IPS DF 6.9 (cell line): ENCODE measurements at regions not wholly inside any gene's neighbourhood (a gene's known extent, or its start where the extent isn't known, plus 50 kb on each side); places are given as distances from the start of the nearest gene placed in this dataset.

Experiments used
- DNase-seq: peaks from one replicate; pipeline ENCODE4 v3.0.0-alpha.2; 2013; ENCODE audit warnings: low read depth, low spot score
- H3K27ac ChIP-seq: one replicate; pipeline ENCODE4 v1.5.1; 2013; ENCODE audit warnings: low read length, control low read depth
- H3K27me3 ChIP-seq: 2 replicates; pipeline ENCODE4 v1.6.1; 2013; ENCODE audit warnings: mild to moderate bottlenecking, low read length; ENCODE audit not compliant: control insufficient read depth, insufficient read depth
- H3K36me3 ChIP-seq: 2 replicates; pipeline ENCODE4 v1.6.1; 2013; ENCODE audit warnings: low read length; ENCODE audit not compliant: control insufficient read depth, insufficient read depth
- H3K4me1 ChIP-seq: 2 replicates; pipeline ENCODE4 v1.6.1; 2013; ENCODE audit warnings: low read length; ENCODE audit not compliant: control insufficient read depth, insufficient read depth
- H3K4me3 ChIP-seq: 2 replicates; pipeline ENCODE4 v1.5.1; 2013; ENCODE audit warnings: mild to moderate bottlenecking, low read length
- H3K9me3 ChIP-seq: 2 replicates; pipeline ENCODE4 v1.6.1; 2013; ENCODE audit warnings: low read length, inconsistent platforms; ENCODE audit not compliant: control insufficient read depth, insufficient read depth
- WGBS: extraction: QIAGEN DNeasy Blood & Tissue Kit; methylation state at CpG from one replicate; pipeline ENCODE4 v1.1.7; 2013; ENCODE audit warnings: mixed read lengths, missing lambda C conversion rate; ENCODE audit not compliant: insufficient read length, insufficient coverage; 5-methylcytosine and 5-hydroxymethylcytosine counted together

DNA sequence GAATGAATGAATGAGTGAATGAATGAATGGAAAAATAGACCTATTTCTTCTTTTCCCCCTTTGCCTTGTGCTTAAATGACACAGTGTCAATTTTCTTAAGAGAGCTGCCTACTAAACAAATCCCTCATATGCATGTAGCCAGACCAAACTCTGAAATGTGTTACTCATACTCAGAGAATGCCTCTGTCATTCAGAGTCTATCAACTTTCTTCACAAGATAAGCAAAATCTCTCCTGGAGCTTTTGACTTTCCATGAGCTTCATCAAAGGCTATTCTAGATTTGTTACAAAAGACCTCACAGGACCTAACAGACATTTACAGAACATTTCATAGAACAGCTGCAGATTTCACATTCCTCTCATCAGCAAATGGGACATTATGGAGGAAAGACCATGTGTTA, 275.7 kb upstream of the MSX2 start:
- Histone ChIP-seq H3K4me3 (no peak overlapping the region), H3K9me3 (no peaks in the 10 kb centered on the region), H3K27me3 (no peaks in the 10 kb centered on the region), H3K36me3 (no peaks in the 10 kb centered on the region), H3K27ac (no peak overlapping the region), H3K4me1 (no peaks in the 10 kb centered on the region)
- DNase-seq: no peak

DNA sequence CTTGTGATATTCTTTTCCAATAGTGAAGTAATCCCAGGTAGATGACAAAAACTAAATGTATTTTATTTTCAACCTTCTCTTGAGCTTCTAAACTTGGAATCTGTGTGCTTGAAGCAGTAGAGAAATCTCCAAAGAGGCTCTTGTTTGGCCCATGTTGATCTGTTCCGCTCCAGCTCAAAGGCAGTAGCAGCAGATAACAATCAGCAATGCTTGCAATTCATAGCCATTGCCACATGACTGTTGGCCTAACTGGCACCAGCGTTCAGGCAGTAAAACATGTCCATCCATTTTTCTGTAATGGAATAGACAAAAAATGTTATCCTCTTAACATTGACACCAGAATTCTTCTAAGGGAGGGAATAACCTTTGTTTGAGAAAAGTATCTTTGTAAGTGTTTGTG, 270.7 kb upstream of the MSX2 start:
- Histone ChIP-seq H3K9me3 (no peaks in the 10 kb centered on the region), H3K36me3 (no peaks in the 10 kb centered on the region), H3K27ac (no peak overlapping the region), H3K4me1 (no peaks in the 10 kb centered on the region), H3K4me3 (no peak overlapping the region), H3K27me3 (no peaks in the 10 kb centered on the region)
- WGBS: no CpG with 5 or more reads among the region's 2 CpGs
- no peak for DNase-seq

DNA sequence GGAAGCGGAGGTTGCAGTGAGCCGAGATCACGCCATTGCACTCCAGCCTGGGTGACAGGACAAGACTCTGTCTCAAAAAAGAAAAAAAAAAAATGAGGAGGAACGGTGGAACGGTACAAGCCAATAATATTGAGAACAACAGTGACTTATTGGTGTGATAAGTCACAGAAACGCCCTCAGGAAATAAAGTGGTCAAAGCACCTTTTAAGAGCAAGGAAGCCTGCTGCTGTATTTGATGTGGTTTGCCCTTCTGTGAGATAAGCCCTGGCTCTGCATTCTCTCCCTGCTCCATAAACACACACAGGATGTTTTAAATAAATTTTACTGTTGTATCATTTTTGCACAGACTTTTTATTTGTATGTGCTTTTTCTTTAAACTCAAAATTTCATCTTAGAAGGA, 269.9 kb upstream of the MSX2 start:
- DNase-seq: no peak
- H3K9me3 ChIP-seq: no peaks in the 10 kb centered on the region
- no peaks in the 10 kb centered on the region for H3K27me3 ChIP-seq
- no CpG with 5 or more reads among the region's 6 CpGs for WGBS
- H3K27ac ChIP-seq: no peak overlapping the region
- no peaks in the 10 kb centered on the region for H3K36me3 ChIP-seq
- H3K4me3 ChIP-seq: no peak overlapping the region
- no peaks in the 10 kb centered on the region for H3K4me1 ChIP-seq

DNA sequence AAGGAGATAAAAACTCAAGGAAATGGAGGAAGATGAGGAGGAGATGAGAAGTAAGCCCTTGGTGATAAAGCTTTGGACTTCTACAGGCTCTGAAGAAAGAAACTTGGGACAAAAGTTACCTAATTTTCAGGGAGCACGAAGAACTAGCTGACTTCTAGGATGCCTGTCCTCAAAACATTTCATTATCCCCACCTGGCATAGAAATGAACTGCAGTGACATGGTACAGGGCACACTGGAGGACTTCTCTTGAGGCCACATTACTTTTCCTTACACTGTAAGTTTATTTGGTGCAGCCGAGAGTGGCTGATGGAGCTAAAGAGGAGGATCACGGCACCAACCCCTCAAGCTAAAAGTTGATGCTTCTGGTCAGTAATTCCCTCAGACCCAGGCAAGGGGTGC, 269.5 kb upstream of the MSX2 start:
- no peaks in the 10 kb centered on the region for H3K4me1 ChIP-seq

DNA sequence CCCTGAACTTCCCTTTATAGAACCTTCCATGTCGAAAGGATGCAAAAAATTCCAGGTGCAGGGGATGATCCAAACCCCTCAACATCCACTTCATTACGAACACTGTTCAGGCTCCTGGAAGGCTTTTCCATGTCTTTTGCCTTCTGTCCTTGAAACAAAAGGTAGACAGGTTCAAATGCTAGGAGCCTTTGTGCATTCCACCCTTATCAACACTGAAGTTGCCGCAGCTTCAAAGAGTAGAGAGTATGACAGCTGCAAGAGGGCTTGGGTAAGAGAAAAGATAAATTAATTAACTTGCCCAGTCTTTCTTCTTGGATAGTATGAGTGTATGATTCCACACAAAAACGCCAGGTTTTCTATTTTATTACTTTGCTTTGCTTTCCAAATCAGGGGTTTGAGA, 269.1 kb upstream of the MSX2 start:
- WGBS: no CpG with 5 or more reads among the region's 4 CpGs
- Histone ChIP-seq H3K9me3 (no peaks in the 10 kb centered on the region), H3K4me1 (no peaks in the 10 kb centered on the region), H3K27me3 (no peaks in the 10 kb centered on the region), H3K4me3 (no peak overlapping the region), H3K36me3 (no peaks in the 10 kb centered on the region), H3K27ac (no peak overlapping the region)
- no peak for DNase-seq

More for the DNA sequence above, 269.5 kb upstream of the MSX2 start:
- H3K27me3 ChIP-seq: no peaks in the 10 kb centered on the region
- no CpG with 5 or more reads among the region's 3 CpGs for WGBS
- DNase-seq: no peak
- H3K36me3 ChIP-seq: no peaks in the 10 kb centered on the region
- H3K27ac ChIP-seq: no peak overlapping the region
- no peak overlapping the region for H3K4me3 ChIP-seq
- no peaks in the 10 kb centered on the region for H3K9me3 ChIP-seq

DNA sequence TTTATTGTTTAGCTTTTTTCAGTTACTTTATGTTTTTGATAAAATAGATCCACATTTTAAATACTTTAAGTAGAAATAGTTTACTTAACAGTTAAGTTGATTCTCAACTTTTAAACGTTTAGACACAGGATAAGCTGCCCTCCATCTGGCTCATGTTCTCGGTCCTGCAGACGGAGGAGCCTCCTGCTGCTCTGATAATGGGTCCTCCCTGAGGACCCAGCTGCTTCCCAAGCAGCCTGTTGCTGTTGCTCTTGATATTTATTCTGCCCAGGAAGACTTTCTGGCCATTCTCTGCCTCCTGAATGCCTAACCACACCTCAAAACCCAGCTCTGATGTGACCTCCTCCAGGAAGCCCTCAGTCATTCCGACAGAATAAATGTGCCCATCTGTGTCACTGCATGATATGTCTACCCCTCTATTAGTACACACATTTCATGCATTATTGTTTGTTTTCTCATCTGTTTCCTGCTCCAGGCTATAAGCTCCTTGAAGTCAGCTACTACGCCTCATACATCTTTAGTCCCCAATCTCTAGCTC, 267.2 kb upstream of the MSX2 start:
- H3K9me3 ChIP-seq: no peaks in the 10 kb centered on the region
- no peaks in the 10 kb centered on the region for H3K27me3 ChIP-seq
- H3K4me1 ChIP-seq: no peaks in the 10 kb centered on the region
- H3K4me3 ChIP-seq: no peak overlapping the region
- DNase-seq: no peak
- H3K27ac ChIP-seq: no peak overlapping the region
- WGBS: no CpG with 5 or more reads among the region's 5 CpGs
- H3K36me3 ChIP-seq: no peaks in the 10 kb centered on the region

DNA sequence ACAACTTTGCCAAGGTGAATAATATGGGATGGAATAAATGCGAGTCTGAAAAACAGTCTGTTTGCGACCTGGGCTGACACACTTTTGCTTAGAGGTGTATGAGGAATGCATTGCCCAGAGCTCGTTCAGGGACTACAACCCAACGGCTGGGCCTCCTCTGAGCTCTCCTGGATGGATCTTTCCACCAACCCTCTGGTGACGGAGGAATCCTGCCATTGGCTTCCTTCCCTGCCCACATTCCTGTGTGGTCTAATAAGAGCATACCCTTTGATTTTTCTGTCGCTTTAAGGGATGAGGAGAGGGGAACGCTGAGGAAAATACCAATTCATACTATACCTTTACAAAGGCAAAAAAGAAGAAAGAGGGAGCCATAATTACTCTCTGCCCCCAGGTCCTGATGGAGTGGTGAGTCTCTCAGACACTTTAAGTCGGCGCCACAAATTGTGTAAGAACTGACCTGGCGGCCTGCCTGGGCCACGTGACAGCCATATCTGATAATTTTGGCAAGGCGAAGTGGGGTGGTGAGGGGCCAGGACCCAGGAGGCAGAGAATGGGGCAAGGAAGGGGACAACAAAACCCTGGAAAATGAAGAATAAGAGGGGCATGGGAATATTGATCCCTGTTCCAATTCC, 265.2 kb upstream of the MSX2 start:
- Histone ChIP-seq H3K36me3 (no peaks in the 10 kb centered on the region), H3K27ac (no peak overlapping the region), H3K4me3 (no peak overlapping the region), H3K27me3 (no peaks in the 10 kb centered on the region), H3K4me1 (no peaks in the 10 kb centered on the region), H3K9me3 (no peaks in the 10 kb centered on the region)
- 100% methylated on average over 1 of the region's 12 CpGs for WGBS
- no peak for DNase-seq

DNA sequence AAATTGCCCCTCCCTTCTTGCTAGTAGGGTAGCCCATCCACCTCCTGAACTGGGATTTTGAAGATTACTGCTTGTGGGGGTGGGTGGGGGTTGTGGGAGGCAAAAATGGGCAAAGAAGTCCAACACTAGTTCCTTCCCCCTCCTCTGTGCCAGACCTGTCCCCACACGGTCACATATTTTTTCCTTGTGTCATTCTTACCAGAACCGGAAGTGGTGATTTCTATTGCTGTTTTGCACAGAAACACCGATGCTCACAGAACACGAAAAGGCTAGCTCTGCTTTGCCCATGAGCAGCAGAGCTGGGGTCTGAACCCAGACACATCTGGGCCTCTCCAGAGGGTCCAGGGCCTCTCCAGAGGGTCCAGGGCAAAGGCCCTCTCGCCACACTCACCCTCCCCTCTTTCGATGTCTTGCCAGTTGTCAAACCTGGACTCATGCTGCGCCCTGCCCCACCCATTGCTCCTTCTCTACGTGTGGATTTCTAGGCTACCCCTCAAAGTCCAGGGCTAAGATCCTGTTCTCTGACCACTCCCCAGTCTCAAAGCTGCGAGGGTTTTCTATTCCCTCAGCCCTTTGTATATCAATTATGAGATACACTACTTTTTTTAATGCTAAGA, 264.4 kb upstream of the MSX2 start:
- H3K9me3 ChIP-seq: no peaks in the 10 kb centered on the region
- no peaks in the 10 kb centered on the region for H3K36me3 ChIP-seq
- DNase-seq: no peak
- H3K4me1 ChIP-seq: peaks cover 2% of the 10 kb centered on the region; the same call in 1 of the 2 replicates
- H3K27me3 ChIP-seq: no peaks in the 10 kb centered on the region
- H3K4me3 ChIP-seq: no peak overlapping the region
- no peak overlapping the region for H3K27ac ChIP-seq
- WGBS: no CpG with 5 or more reads among the region's 9 CpGs

DNA sequence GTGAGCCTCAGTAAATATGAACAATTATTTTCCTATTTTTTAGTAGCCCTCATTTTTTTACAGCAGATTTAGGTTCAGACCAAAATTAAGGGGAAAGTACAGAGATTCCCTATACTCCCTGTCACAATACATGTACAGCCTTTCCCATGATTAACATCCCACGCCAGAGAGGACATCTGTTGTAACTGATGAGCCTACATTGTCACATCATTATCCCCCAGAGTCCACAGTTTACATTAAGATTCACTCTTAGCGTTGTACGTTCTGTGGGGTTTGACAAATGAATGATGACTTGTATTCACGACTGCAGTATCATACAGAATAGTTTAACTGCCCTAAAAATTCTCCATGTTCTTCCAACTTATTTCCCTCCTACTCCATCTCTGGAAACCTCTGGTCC, 262.3 kb upstream of the MSX2 start:
- Histone ChIP-seq H3K27me3 (no peaks in the 10 kb centered on the region), H3K4me1 (peaks cover 2% of the 10 kb centered on the region; the same call in 1 of the 2 replicates), H3K4me3 (no peak overlapping the region), H3K36me3 (no peaks in the 10 kb centered on the region), H3K9me3 (no peaks in the 10 kb centered on the region), H3K27ac (no peak overlapping the region)
- no peak for DNase-seq
- WGBS: no CpG with 5 or more reads among the region's 4 CpGs

DNA sequence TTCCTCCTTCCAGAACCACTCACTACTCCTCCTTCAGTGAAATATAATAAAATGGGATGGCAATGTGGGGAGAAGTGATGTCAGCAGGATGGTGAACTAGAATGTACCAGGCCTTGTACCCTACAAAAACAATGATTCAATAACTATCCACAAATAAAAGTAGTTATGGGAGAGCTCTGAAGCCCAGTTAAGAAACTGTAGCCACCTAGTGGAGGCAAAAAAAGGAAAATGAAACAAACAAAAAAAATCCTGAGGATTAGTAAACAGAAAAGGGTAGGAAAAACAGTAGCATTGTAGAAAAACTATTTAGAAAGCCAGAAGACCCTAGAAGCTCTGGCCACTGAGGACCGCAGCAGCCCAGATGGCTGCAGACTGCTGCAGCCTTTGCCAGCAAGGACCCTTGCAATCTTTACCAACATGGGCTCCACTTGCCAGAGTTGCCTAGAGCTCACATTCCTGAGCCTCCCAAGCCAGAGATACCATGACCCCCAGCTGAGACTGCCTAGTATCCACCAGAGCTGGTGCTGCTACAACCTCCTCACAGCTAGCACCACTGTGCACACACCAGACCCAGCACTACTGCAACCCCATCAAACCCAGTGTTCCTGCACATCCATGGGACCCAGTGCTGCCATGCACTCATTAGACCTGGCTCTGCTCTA, 259.7 kb upstream of the MSX2 start:
- no peaks in the 10 kb centered on the region for H3K27me3 ChIP-seq
- no peak overlapping the region for H3K27ac ChIP-seq
- no peak for DNase-seq
- no CpG with 5 or more reads among the region's 1 CpG for WGBS
- peaks cover 2% of the 10 kb centered on the region; the same call in 1 of the 2 replicates for H3K4me1 ChIP-seq
- H3K4me3 ChIP-seq: no peak overlapping the region
- no peaks in the 10 kb centered on the region for H3K9me3 ChIP-seq
- no peaks in the 10 kb centered on the region for H3K36me3 ChIP-seq
